Central memory CD8-positive, alpha-beta T cell (primary cell): ENCODE measurements at regions not wholly inside any gene's neighbourhood (a gene's known extent, or its start where the extent isn't known, plus 50 kb on each side); places are given as distances from the start of the nearest gene placed in this dataset.
"Not testable (repeated sequence)": the region's sequence is repeated elsewhere in the genome, so short reads cannot be mapped to it uniquely, and the experiment has no call there.

Experiments used
- ATAC-seq: fragments of 150-1000 bp; cut with Tn5 transposase; replicated peaks from 2 replicates; pipeline ENCODE4 v1.10.0; 2022; ENCODE audit warnings: mild to moderate bottlenecking, moderate FRiP score, moderate number of reproducible peaks; ENCODE audit not compliant: poor library complexity, severe bottlenecking; ENCODE audit errors: extremely low read depth
- DNase-seq, 2 donors: peaks; one replicate each; pipeline ENCODE4 v3.0.0; 2021; ENCODE audit warnings: low spot score in 2 of 2
- H3K27ac Mint-ChIP-seq: one replicate; pipeline ENCODE4 v1.8.0; 2022; ENCODE audit warnings: low read depth, mild to moderate bottlenecking, moderate library complexity, mixed read lengths
- H3K27me3 Mint-ChIP-seq: one replicate; pipeline ENCODE4 v1.8.0; 2022; ENCODE audit warnings: mixed read lengths
- H3K36me3 Mint-ChIP-seq: one replicate; pipeline ENCODE4 v1.8.0; 2022; ENCODE audit warnings: mild to moderate bottlenecking, moderate library complexity, mixed read lengths; ENCODE audit not compliant: insufficient read depth
- H3K4me1 Mint-ChIP-seq: one replicate; pipeline ENCODE4 v1.8.0; 2022; ENCODE audit warnings: mixed read lengths
- H3K4me3 Mint-ChIP-seq: one replicate; pipeline ENCODE4 v1.8.0; 2022; ENCODE audit warnings: mild to moderate bottlenecking, moderate library complexity, mixed read lengths
- H3K9me3 Mint-ChIP-seq: one replicate; pipeline ENCODE4 v1.8.0; 2022; ENCODE audit warnings: mixed read lengths

DNA sequence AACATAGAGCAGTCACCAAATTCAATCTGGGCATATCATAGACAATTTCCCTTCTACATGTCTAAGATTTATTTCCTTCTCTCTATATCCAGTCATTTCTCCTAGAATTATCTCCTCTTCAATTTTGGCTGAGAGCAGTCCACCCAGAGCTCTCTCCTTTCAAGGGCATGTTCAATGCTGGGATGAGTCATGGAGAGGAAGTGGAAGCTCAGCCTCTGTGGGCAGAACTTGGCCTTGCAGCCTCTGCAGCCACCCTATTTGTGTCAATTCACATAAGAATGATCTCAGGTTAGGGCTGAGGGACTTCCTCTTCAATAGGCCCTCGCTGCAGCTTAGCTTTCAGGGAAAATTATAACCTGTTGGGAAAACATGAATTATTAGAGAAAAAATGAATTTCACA lies 560.8 kb downstream of the POM121L12 start:
- Mint-ChIP-seq H3K36me3 (no peaks in the 10 kb centered on the region), H3K27ac (no peak overlapping the region), H3K4me1 (no peaks in the 10 kb centered on the region), H3K27me3 (no peaks in the 10 kb centered on the region), H3K4me3 (no peak overlapping the region), H3K9me3 (peaks cover 42% of the 10 kb centered on the region)
- ATAC-seq: no peak
- no peak for DNase-seq

DNA sequence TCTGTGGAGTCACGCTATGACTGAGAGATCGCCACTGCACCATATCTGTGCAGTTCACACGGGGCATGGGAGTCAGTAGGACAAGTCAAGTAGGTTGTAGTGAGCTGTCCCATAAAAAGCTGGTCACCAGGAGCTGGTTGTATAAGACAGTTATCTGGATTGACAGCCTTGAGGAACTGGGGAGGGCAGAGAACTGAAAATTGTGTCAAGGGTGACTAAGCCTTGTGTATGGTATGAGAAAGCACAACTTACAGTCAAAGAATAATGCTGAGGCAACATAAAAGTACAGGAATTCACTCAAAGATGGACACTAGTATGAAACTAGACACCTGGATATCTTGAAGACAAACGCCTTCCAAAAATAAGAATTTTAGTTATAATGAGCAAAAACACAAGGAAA lies 564.9 kb downstream of the POM121L12 start:
- DNase-seq (no peak), ATAC-seq (no peak)
- Mint-ChIP-seq H3K27me3 (no peaks in the 10 kb centered on the region), H3K36me3 (no peaks in the 10 kb centered on the region), H3K27ac (no peak overlapping the region), H3K4me3 (no peak overlapping the region), H3K9me3 (peaks cover 34% of the 10 kb centered on the region), H3K4me1 (no peaks in the 10 kb centered on the region)

DNA sequence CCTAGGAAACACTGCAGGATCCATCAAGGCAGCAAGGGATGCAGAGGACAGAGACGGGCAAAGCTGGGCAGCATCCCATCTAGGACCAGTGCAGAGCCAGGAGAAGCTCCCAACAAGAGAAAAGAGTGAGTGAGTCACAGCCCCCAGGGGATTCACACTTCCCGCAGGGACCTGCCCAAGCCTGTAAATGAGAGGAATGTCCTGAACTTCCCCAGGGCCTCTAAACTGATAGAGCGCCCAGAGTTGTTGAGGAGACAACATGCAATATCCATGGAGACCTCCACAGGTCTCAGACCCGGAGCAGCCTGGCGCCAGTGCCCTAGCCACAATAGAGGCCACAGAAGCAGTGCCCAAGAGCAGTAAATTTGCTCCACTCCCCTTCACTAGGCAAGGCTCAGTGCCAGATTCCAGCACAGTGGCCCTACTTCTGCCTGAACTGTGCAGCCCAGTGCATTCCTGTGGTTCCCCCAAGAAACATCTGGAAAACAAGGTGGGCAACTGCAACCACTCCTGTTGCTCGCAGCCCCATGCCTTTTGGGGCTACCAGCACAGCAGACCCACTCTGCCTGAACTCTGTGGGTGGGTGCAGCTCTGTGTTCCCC lies 567.5 kb downstream of the POM121L12 start:
- H3K27ac Mint-ChIP-seq: no peak overlapping the region
- no peak for DNase-seq
- H3K9me3 Mint-ChIP-seq: peaks cover 24% of the 10 kb centered on the region
- H3K4me3 Mint-ChIP-seq: no peak overlapping the region
- H3K27me3 Mint-ChIP-seq: no peaks in the 10 kb centered on the region
- no peaks in the 10 kb centered on the region for H3K4me1 Mint-ChIP-seq
- no peak for ATAC-seq
- H3K36me3 Mint-ChIP-seq: no peaks in the 10 kb centered on the region

DNA sequence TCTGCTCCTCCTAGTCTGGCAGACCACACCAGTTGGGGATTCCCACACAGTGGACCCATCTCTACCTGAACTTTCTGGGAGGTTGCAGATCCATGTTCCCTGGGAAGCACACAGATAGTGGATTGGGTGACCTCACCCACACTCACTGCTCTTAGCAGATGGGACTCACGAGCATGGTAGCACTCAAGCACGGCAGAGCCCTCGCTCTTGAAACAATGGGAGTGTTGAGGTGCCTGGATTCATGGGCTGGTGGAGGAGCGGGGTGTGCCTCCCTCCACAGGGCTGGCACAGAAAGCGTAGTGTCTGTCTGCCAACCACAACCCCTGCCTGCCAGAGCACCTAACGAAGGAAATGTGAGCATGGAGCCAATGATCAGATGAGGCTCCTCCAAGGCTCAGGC lies 568.0 kb downstream of the POM121L12 start:
- Mint-ChIP-seq H3K36me3 (no peaks in the 10 kb centered on the region), H3K9me3 (peaks cover 21% of the 10 kb centered on the region), H3K27me3 (no peaks in the 10 kb centered on the region), H3K4me3 (no peak overlapping the region), H3K27ac (no peak overlapping the region), H3K4me1 (no peaks in the 10 kb centered on the region)
- DNase-seq (no peak), ATAC-seq (no peak)

DNA sequence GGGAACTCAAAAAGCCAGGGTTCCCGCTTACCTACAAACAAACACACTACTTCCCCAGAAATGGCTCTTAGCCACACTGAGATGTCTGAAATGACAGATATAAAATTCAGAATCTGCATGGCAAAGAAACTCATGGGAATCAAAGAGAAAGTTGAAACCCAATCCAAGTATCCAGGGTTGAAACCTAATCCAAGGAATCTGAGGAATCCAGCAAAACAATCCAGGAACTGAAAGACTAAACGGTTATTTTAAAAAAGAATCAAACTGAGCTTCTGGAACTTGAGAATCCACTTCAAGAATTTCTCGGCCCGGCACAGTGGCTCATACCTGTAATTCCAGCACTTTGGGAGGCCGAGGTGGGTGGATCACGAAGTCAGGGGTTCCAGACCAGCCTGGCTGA lies 568.8 kb downstream of the POM121L12 start:
- H3K4me3 Mint-ChIP-seq: no peak overlapping the region
- H3K27ac Mint-ChIP-seq: no peak overlapping the region
- DNase-seq: no peak

DNA sequence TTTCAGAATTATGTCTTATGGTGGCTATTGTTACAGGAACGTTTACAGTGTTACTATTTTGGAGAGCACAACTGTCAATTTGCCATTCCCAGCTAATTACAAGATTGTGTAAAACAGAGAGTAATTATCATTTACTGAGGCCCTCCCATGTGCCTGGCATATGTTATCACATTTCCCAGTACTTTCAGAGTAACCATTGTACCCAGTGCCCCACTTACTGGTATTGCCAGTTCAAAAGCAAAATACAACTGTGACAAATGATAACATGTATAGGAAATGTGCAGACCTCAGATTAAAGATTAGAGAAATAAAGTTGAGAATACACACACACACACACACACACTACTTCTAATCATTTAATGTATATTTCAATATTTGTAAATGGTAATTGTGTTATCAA lies 572.5 kb downstream of the POM121L12 start:
- Mint-ChIP-seq H3K27ac (no peak overlapping the region), H3K9me3 (peaks cover 11% of the 10 kb centered on the region), H3K36me3 (no peaks in the 10 kb centered on the region), H3K4me1 (no peaks in the 10 kb centered on the region), H3K4me3 (no peak overlapping the region), H3K27me3 (no peaks in the 10 kb centered on the region)
- ATAC-seq: no peak
- DNase-seq: no peak

More for the DNA sequence above, 568.8 kb downstream of the POM121L12 start:
- Mint-ChIP-seq H3K36me3 (no peaks in the 10 kb centered on the region), H3K9me3 (peaks cover 21% of the 10 kb centered on the region), H3K4me1 (no peaks in the 10 kb centered on the region), H3K27me3 (no peaks in the 10 kb centered on the region)
- ATAC-seq: no peak

DNA sequence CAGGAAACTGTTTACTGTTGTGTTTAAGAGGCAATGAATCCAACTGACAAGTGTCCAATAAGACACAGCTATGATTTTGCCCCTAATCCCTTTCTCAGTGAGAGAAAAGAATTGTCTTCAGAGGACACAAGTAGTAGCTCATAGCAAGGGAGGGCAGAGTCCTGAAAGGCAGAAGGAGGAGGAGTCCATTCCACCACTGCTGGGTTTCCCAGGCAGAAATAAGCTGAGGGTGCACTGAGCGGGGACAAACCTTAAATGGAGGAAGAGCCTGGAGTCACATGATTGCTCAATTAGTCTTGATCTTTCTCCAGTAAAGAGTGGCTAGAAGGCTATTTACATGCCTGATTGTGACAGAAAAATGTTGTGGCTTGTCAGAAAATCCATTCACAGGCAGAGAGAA lies 573.8 kb downstream of the POM121L12 start:
- H3K27ac Mint-ChIP-seq: no peak overlapping the region
- H3K9me3 Mint-ChIP-seq: peaks cover 17% of the 10 kb centered on the region
- ATAC-seq (no peak), DNase-seq (no peak)
- H3K27me3 Mint-ChIP-seq: no peaks in the 10 kb centered on the region
- no peaks in the 10 kb centered on the region for H3K4me1 Mint-ChIP-seq
- H3K4me3 Mint-ChIP-seq: no peak overlapping the region
- no peaks in the 10 kb centered on the region for H3K36me3 Mint-ChIP-seq

DNA sequence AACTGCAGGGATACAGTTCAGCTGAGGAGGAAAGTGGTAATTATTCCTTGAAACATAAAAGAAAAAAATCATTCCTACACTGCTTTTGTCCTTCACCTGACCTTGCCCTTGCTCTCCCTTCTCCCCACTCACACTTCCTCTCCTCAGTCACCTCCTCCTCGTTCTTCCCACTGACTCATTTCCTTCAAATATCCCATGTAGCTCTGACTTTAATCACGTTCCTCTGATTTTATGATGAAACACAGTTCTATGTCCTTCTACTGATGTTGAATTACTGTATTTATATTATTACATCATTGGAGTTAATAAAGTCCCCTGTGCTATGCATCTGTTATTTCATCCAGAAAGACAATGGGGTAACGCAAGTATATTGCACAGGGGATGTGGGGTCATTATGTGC lies 575.6 kb downstream of the POM121L12 start:
- no peak for ATAC-seq
- no peak overlapping the region for H3K4me3 Mint-ChIP-seq
- no peaks in the 10 kb centered on the region for H3K36me3 Mint-ChIP-seq
- H3K4me1 Mint-ChIP-seq: no peaks in the 10 kb centered on the region
- no peak overlapping the region for H3K27ac Mint-ChIP-seq
- peaks cover 18% of the 10 kb centered on the region for H3K9me3 Mint-ChIP-seq
- no peak for DNase-seq
- H3K27me3 Mint-ChIP-seq: no peaks in the 10 kb centered on the region

DNA sequence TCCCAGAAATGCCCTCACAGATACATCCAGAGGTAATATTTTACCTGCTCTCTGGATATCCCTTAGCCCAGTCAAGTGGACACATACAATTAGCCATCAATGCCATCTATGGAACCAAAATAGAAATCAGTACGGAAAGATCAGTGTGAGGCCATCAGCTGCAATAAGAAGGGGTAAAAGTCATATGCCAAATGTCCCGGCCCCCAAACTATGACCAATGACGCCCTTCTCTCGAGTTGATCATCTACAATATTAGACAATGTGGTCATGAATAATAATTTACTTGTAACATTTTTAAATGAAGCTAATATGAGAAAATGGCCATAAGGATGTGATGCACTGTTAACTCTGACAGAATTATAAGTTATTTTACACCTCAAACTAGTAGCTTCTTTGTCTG lies 588.9 kb downstream of the POM121L12 start:
- Mint-ChIP-seq H3K36me3 (no peaks in the 10 kb centered on the region), H3K4me3 (no peak overlapping the region), H3K27me3 (no peaks in the 10 kb centered on the region), H3K4me1 (no peaks in the 10 kb centered on the region), H3K9me3 (peaks cover 24% of the 10 kb centered on the region), H3K27ac (no peak overlapping the region)
- no peak for DNase-seq
- ATAC-seq: no peak

DNA sequence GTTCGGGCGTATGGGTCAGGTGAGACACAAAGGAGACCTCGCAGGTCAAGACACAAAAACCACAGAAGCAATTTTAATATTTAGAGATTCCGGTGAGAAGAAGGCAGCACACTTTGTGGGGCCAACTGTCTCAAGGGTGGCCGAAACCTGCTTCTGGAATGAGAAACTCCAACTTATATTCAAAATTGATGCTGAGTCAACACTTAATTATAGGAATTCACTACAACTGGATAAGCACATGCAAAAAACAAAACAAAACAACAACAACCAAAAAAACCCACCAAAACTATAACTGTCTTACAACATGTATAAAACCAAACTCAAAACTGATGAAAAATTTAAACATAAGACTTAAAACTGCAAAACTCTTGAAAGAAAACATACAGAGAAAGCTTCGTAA lies 593.3 kb downstream of the POM121L12 start:
- no peaks in the 10 kb centered on the region for H3K4me1 Mint-ChIP-seq
- H3K9me3 Mint-ChIP-seq: peaks cover 19% of the 10 kb centered on the region
- H3K36me3 Mint-ChIP-seq: no peaks in the 10 kb centered on the region
- no peak for DNase-seq
- no peak overlapping the region for H3K27ac Mint-ChIP-seq
- no peaks in the 10 kb centered on the region for H3K27me3 Mint-ChIP-seq
- ATAC-seq: no peak
- H3K4me3 Mint-ChIP-seq: no peak overlapping the region

DNA sequence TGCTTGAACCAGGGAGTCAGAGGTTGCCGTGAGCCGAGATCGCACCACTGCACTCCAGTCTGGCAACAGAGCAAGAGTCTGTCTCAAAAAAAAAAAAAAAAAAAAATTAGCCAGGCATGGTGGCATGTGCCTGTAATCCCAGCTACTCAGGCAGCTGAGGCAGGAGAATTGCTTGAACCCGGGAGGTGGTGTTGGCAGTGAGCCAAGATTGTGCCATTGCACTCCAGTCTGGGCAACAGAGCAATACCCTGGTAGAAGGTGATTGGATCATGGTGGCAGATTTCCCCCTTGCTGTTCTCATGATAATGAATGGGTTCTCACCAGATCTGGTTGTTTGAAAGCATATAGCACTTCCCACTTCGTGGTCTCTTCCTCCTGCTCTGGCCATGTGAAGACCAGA lies 599.8 kb downstream of the POM121L12 start:
- not testable (repeated sequence) for H3K4me3 Mint-ChIP-seq, H3K4me1 Mint-ChIP-seq, H3K36me3 Mint-ChIP-seq, H3K27ac Mint-ChIP-seq, ATAC-seq, DNase-seq, H3K27me3 Mint-ChIP-seq
- peaks cover 41% of the 10 kb centered on the region for H3K9me3 Mint-ChIP-seq

DNA sequence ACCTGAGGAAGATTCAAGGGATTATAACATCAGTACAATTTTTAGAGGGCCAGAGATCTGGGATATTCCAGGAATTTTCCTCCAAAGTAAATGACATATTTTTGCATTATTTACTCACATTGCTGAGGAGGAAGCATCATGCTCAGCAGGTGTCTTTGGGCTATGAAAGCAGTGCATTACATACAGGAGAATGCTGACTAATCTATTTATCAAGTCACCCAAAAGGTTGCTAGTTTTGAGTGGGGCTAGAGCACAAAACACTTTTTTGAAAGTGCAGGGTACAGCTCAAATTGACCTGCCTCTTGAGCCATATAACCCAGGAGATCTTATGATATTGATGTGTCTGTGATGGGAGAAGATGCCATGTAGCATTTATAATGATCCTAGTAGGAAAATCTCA lies 603.1 kb downstream of the POM121L12 start:
- DNase-seq (no peak), ATAC-seq (no peak)
- no peaks in the 10 kb centered on the region for H3K4me1 Mint-ChIP-seq
- H3K4me3 Mint-ChIP-seq: no peak overlapping the region
- H3K36me3 Mint-ChIP-seq: no peaks in the 10 kb centered on the region
- peaks cover 44% of the 10 kb centered on the region for H3K9me3 Mint-ChIP-seq
- H3K27me3 Mint-ChIP-seq: no peaks in the 10 kb centered on the region
- no peak overlapping the region for H3K27ac Mint-ChIP-seq

DNA sequence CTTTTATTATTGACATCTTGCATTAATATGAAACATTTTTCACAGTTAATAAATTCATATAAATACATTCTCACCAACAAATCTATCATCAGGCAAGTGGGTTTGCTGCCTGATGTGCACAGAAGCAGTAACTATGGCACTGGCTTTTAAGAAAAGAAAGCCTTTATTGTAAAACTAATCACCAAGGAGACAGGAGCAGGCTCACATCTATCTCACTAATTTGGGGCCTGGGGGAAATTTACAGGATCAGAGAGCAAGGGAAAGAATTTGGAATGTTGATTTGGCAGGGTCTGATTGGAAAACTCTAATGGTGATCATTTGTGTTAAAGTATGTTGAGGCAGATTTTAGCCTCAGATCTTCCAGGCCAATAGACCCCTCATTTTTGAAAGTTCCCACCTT lies 605.7 kb downstream of the POM121L12 start:
- Mint-ChIP-seq H3K9me3 (peaks cover 36% of the 10 kb centered on the region), H3K4me1 (no peaks in the 10 kb centered on the region), H3K27ac (no peak overlapping the region), H3K36me3 (no peaks in the 10 kb centered on the region), H3K4me3 (no peak overlapping the region), H3K27me3 (no peaks in the 10 kb centered on the region)
- ATAC-seq: no peak
- no peak for DNase-seq

DNA sequence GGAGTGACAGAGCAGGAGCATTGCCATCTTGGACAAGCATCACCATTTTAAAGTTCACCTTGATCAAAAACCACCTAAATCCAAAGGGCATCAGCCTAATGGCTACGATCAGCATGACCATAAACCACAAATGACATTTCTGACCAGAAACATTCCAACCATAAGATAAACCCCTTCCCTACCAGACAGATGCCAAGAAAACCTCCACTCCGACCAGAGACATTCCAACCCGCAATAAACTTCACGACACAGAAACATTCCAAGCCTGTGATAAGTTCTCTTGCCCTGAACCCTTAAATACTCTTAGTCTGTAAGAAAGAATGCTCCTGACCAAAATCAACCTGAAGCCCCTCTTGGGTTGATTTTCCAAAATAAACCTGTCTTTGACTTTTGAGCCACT lies 606.9 kb downstream of the POM121L12 start:
- Mint-ChIP-seq H3K36me3 (no peaks in the 10 kb centered on the region), H3K4me3 (no peak overlapping the region), H3K4me1 (no peaks in the 10 kb centered on the region), H3K9me3 (peaks cover 32% of the 10 kb centered on the region), H3K27ac (no peak overlapping the region), H3K27me3 (no peaks in the 10 kb centered on the region)
- ATAC-seq: no peak
- no peak for DNase-seq
